ENCODE measurements at regions not wholly inside any gene's neighbourhood (a gene's known extent, or its start where the extent isn't known, plus 50 kb on each side); places are given as distances from the start of the nearest gene placed in this dataset.

- H3K4me3 Mint-ChIP-seq, result no peak overlapping the region
- no peak overlapping the region for H3K27ac Mint-ChIP-seq
- no peaks in the 10 kb centered on the region for H3K36me3 Mint-ChIP-seq (ENCODE audit: insufficient read depth)
Observed at GRCh38 chr3:76733073-76733759, 306.7 kb upstream of the ROBO2 start.

DNA sequence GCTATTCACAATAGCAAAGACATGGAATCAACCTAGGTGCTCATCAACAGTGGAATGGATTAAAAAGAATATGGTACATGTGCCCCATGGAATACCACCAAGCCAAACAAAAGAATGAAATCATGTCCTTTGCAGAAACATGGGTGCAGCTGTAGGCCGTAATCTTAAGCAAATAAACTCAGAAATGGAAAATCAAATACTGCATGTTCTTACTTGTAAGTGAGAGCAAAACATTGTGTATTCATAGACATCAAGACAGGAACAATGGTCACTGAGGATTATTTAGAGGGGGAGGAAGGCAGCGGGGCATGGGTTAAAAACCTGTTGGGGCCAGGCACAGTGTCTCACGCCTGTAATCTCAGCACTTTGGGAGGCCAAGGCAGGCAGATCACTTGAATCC, 304.7 kb upstream of the ROBO2 start:
- Mint-ChIP-seq H3K4me3 (no peak overlapping the region), H3K4me1 (ENCODE audit: low read depth in 2 of 2) (no peaks in the 10 kb centered on the region), H3K36me3 (ENCODE audit: insufficient read depth) (no peaks in the 10 kb centered on the region), H3K27me3 (no peaks in the 10 kb centered on the region), H3K9me3 (peaks cover 4 to 32% of the 10 kb centered on the region in 2 donors), H3K27ac (no peak overlapping the region)
- no peak for DNase-seq
- no peak for ATAC-seq (replicated peaks)

More at GRCh38 chr3:76733073-76733759, 306.7 kb upstream of the ROBO2 start:
- DNase-seq (no peak), ATAC-seq (replicated peaks) (no peak)
- Mint-ChIP-seq H3K4me1 (ENCODE audit: low read depth in 2 of 2) (no peaks in the 10 kb centered on the region), H3K27me3 (no peaks in the 10 kb centered on the region), H3K9me3 (peaks cover 4 to 32% of the 10 kb centered on the region in 2 donors)

GRCh38 chr3:76753599-76753998, 286.3 kb upstream of the ROBO2 start:
- Mint-ChIP-seq H3K36me3 (ENCODE audit: insufficient read depth) (no peaks in the 10 kb centered on the region), H3K4me1 (ENCODE audit: low read depth in 2 of 2) (no peaks in the 10 kb centered on the region), H3K9me3 (peaks cover 0 to 7% of the 10 kb centered on the region in 2 donors), H3K4me3 (no peak overlapping the region), H3K27me3 (no peaks in the 10 kb centered on the region), H3K27ac (no peak overlapping the region)
- no peak for ATAC-seq (replicated peaks)
- DNase-seq, result no peak

- no peaks in the 10 kb centered on the region for H3K4me1 Mint-ChIP-seq (ENCODE audit: low read depth in 2 of 2)
- no peaks in the 10 kb centered on the region for H3K36me3 Mint-ChIP-seq (ENCODE audit: insufficient read depth)
- no peak overlapping the region for H3K27ac Mint-ChIP-seq
- no peak overlapping the region for H3K4me3 Mint-ChIP-seq
- DNase-seq (no peak), ATAC-seq (replicated peaks) (no peak)
- no peaks in the 10 kb centered on the region for H3K27me3 Mint-ChIP-seq
- H3K9me3 Mint-ChIP-seq, result peaks cover 0 to 7% of the 10 kb centered on the region in 2 donors
Observed at GRCh38 chr3:76754247-76754646, 285.7 kb upstream of the ROBO2 start.

- DNase-seq (no peak), ATAC-seq (replicated peaks) (no peak)
- Mint-ChIP-seq H3K9me3 (no peaks in the 10 kb centered on the region), H3K4me1 (ENCODE audit: low read depth in 2 of 2) (no peaks in the 10 kb centered on the region), H3K27ac (no peak overlapping the region), H3K27me3 (no peaks in the 10 kb centered on the region), H3K36me3 (ENCODE audit: insufficient read depth) (no peaks in the 10 kb centered on the region), H3K4me3 (no peak overlapping the region)
Observed at GRCh38 chr3:76756577-76756976, 283.3 kb upstream of the ROBO2 start.

- H3K4me1 Mint-ChIP-seq (ENCODE audit: low read depth in 2 of 2), result no peaks in the 10 kb centered on the region
- ATAC-seq (replicated peaks), result no peak
- H3K36me3 Mint-ChIP-seq (ENCODE audit: insufficient read depth), result no peaks in the 10 kb centered on the region
Observed at GRCh38 chr3:76760336-76760735, 279.6 kb upstream of the ROBO2 start.

GRCh38 chr3:76765511-76765910, 274.4 kb upstream of the ROBO2 start:
- DNase-seq (no peak), ATAC-seq (replicated peaks) (no peak)
- no peaks in the 10 kb centered on the region for H3K27me3 Mint-ChIP-seq
- H3K4me3 Mint-ChIP-seq, result no peak overlapping the region
- peaks cover 7 to 8% of the 10 kb centered on the region in 2 donors for H3K9me3 Mint-ChIP-seq
- no peak overlapping the region for H3K27ac Mint-ChIP-seq
- H3K4me1 Mint-ChIP-seq (ENCODE audit: low read depth in 2 of 2), result no peaks in the 10 kb centered on the region
- no peaks in the 10 kb centered on the region for H3K36me3 Mint-ChIP-seq (ENCODE audit: insufficient read depth)

More at GRCh38 chr3:76760336-76760735, 279.6 kb upstream of the ROBO2 start:
- H3K27me3 Mint-ChIP-seq, result no peaks in the 10 kb centered on the region
- no peaks in the 10 kb centered on the region for H3K9me3 Mint-ChIP-seq
- no peak overlapping the region for H3K27ac Mint-ChIP-seq
- no peak for DNase-seq
- no peak overlapping the region for H3K4me3 Mint-ChIP-seq

- Mint-ChIP-seq H3K27me3 (no peaks in the 10 kb centered on the region), H3K4me3 (no peak overlapping the region), H3K9me3 (peaks cover 7 to 9% of the 10 kb centered on the region in 2 donors), H3K27ac (no peak overlapping the region), H3K4me1 (ENCODE audit: low read depth in 2 of 2) (no peaks in the 10 kb centered on the region), H3K36me3 (ENCODE audit: insufficient read depth) (no peaks in the 10 kb centered on the region)
- DNase-seq (no peak), ATAC-seq (replicated peaks) (no peak)
Observed at GRCh38 chr3:76768912-76769311, 271.0 kb upstream of the ROBO2 start.

GRCh38 chr3:76776927-76777326, 263.0 kb upstream of the ROBO2 start:
- no peak for DNase-seq
- no peak overlapping the region for H3K4me3 Mint-ChIP-seq
- no peak overlapping the region for H3K27ac Mint-ChIP-seq
- H3K4me1 Mint-ChIP-seq (ENCODE audit: low read depth in 2 of 2), result no peaks in the 10 kb centered on the region
- H3K27me3 Mint-ChIP-seq, result no peaks in the 10 kb centered on the region
- no peak for ATAC-seq (replicated peaks)
- peaks cover 4% of the 10 kb centered on the region for H3K36me3 Mint-ChIP-seq (ENCODE audit: insufficient read depth)
- peaks cover 5 to 11% of the 10 kb centered on the region in 2 donors for H3K9me3 Mint-ChIP-seq

DNA sequence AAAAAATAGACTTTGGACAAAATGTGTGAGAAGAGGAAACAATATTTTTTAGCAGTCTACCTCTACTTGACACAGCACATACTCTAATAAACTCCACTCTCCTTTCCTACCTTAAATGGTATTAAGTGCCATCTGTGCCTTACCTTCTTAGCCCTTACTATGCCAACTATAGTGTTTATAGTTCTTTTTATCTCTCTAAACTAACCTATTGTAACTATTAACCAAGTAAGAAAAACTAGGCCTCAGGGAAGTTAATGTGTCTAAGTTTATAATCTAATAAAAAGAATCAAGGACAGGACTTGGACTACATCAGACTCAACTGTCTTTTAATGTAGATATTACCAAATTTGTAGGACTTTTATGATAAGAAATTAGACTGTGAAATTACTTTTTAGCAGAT, 251.7 kb upstream of the ROBO2 start:
- Mint-ChIP-seq H3K4me3 (no peak overlapping the region), H3K36me3 (ENCODE audit: insufficient read depth) (no peaks in the 10 kb centered on the region), H3K27ac (no peak overlapping the region), H3K27me3 (no peaks in the 10 kb centered on the region), H3K4me1 (ENCODE audit: low read depth in 2 of 2) (no peaks in the 10 kb centered on the region), H3K9me3 (peaks cover 8 to 21% of the 10 kb centered on the region in 2 donors)
- DNase-seq (no peak), ATAC-seq (replicated peaks) (no peak)

- H3K4me3 Mint-ChIP-seq, result no peak overlapping the region
- no peak overlapping the region for H3K27ac Mint-ChIP-seq
- no peaks in the 10 kb centered on the region for H3K4me1 Mint-ChIP-seq (ENCODE audit: low read depth in 2 of 2)
- no peaks in the 10 kb centered on the region for H3K27me3 Mint-ChIP-seq
- no peaks in the 10 kb centered on the region for H3K36me3 Mint-ChIP-seq (ENCODE audit: insufficient read depth)
- ATAC-seq (replicated peaks), result no peak
- no peak for DNase-seq
- H3K9me3 Mint-ChIP-seq, result peaks cover 7 to 21% of the 10 kb centered on the region in 2 donors
Observed at GRCh38 chr3:76789237-76789636, 250.7 kb upstream of the ROBO2 start.

DNA sequence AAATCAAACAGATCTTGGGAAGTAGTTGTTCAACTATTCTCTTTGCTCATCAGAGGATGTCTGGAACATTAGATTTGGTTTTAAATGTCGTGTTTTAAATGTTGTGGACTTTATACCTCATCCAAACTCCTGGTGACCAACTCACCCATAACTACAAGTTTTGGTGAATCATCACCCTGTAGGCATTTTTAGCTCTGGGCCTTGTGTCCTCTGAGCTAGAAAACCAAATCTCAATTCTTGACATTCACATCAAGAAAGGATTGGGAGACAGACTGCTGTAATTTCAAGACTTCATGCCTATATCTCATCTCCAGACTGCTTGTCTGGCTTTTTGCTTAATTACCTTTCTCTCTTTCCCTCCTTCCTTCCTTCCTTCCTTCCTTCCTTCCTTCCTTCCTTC, 228.5 kb upstream of the ROBO2 start:
- no peak for ATAC-seq (replicated peaks)
- H3K4me3 Mint-ChIP-seq, result no peak overlapping the region
- H3K36me3 Mint-ChIP-seq (ENCODE audit: insufficient read depth), result no peaks in the 10 kb centered on the region
- H3K9me3 Mint-ChIP-seq, result peaks cover 4 to 8% of the 10 kb centered on the region in 2 donors
- no peaks in the 10 kb centered on the region for H3K27me3 Mint-ChIP-seq
- no peak overlapping the region for H3K27ac Mint-ChIP-seq
- no peaks in the 10 kb centered on the region for H3K4me1 Mint-ChIP-seq (ENCODE audit: low read depth in 2 of 2)
- no peak for DNase-seq

DNA sequence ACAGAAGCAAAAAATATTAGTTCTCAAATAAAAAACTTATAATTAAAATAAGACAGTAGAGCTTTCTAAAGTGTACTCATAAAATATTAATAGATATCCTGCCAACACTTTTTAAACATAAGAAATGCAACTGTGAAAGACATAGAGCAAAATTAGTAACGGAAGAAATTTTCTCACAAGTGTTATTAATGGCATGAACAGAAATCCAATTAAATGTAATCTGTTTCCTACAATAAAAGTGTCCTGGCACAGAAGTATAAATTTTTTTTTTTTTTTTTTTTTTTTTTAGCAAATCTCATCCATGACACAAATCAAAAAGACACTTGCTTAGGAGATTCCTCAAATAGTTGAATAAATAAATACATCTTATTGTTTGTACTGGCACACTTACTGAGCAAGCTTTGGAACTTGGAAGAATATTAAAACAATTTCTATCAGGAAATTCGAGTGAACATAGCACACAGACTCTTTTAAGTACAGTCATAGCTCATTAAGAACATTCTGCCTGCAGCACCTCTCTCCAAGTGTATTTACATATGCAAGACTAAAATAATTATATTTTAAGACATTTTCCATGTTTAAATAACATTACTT, 227.2 kb upstream of the ROBO2 start:
- DNase-seq (no peak), ATAC-seq (replicated peaks) (no peak)
- Mint-ChIP-seq H3K36me3 (ENCODE audit: insufficient read depth) (no peaks in the 10 kb centered on the region), H3K27ac (no peak overlapping the region), H3K4me1 (ENCODE audit: low read depth in 2 of 2) (no peaks in the 10 kb centered on the region), H3K27me3 (no peaks in the 10 kb centered on the region), H3K9me3 (peaks cover 4 to 8% of the 10 kb centered on the region in 2 donors), H3K4me3 (no peak overlapping the region)

DNA sequence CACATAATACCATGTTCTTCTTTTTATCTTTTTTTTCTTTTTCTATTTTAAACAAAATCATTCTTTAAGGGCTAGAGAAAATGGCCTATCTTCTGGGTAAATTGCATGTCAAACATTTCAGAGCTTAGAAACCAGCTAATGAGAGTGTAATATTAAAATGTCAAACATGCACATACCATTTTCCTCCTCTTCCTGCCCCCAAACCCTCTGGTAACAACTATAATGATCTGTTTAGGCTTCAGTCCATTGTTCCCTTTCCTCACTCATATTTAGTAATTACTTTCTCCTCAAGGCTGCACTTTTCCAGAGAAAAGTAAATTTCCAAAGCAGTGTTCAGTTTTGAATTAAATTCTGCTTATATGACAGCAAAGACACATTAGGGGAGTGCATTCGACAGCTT, 224.3 kb upstream of the ROBO2 start:
- Mint-ChIP-seq H3K27me3 (no peaks in the 10 kb centered on the region), H3K4me1 (ENCODE audit: low read depth in 2 of 2) (no peaks in the 10 kb centered on the region), H3K27ac (no peak overlapping the region), H3K4me3 (no peak overlapping the region), H3K9me3 (peaks cover 0 to 13% of the 10 kb centered on the region in 2 donors), H3K36me3 (ENCODE audit: insufficient read depth) (no peaks in the 10 kb centered on the region)
- DNase-seq, result no peak
- ATAC-seq (replicated peaks), result no peak
